ENCODE measurements at regions not wholly inside any gene's neighbourhood (a gene's known extent, or its start where the extent isn't known, plus 50 kb on each side); places are given as distances from the start of the nearest gene placed in this dataset.
"Not testable (repeated sequence)": the region's sequence is repeated elsewhere in the genome, so short reads cannot be mapped to it uniquely, and the experiment has no call there.

GRCh38 chr7:85805656-85806055 lies 618.8 kb upstream of the SEMA3D start:
- no peak for TF ChIP-seq CTCF (IDR thresholded peaks at IDR 0.05; ENCODE audit: low read length, missing control alignments)
- H3K4me3 ChIP-seq (replicated peaks; ENCODE audit: low read depth, low read length) = no peak overlapping the region
- DNase-seq (ENCODE audit: low read depth) = peak; percentile 8

DNA sequence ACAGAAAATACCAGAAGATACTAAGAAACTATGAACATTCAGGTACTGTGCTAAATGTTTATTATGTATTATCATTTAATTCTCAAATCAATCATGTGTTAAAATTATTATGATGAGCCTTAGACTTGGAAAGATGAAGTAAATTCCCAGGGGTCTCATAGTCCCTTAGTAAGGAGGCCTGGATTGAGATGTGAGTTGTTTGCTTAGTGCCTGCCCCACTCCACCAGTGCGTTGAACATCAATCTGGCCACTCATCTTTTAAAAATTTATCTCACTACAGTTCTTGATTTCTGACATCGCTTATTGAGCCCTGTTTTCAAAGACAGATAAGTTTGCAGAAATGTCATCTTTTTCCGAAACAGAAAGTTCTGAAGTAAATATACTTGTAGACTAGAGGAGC lies 618.4 kb upstream of the SEMA3D start:
- DNase-seq (ENCODE audit: low read depth) = no peak
- TF ChIP-seq CTCF (IDR thresholded peaks at IDR 0.05; ENCODE audit: low read length, missing control alignments) = no peak
- H3K4me3 ChIP-seq (replicated peaks; ENCODE audit: low read depth, low read length) = no peak overlapping the region

DNA sequence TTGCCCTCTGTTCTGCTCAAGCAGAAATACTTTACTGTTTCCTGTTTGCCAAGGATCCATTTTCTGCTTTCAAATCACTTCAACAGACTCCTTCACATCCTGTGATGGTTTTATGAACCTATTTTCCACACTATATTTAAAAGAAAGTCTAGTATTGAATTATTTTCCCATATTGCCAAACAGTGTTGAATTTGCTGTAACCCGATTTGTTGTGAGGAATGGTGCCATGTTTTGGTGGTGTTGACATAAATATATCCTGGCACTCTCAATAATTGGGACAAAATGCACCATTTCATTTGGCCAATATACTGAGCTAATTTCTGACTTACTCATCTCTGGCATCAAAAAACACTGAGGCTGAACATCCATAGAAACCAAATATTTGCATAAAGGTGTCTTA lies 615.4 kb upstream of the SEMA3D start:
- no peak overlapping the region for H3K4me3 ChIP-seq (replicated peaks; ENCODE audit: low read depth, low read length)
- no peak for DNase-seq (ENCODE audit: low read depth)
- no peak for TF ChIP-seq CTCF (IDR thresholded peaks at IDR 0.05; ENCODE audit: low read length, missing control alignments)

DNA sequence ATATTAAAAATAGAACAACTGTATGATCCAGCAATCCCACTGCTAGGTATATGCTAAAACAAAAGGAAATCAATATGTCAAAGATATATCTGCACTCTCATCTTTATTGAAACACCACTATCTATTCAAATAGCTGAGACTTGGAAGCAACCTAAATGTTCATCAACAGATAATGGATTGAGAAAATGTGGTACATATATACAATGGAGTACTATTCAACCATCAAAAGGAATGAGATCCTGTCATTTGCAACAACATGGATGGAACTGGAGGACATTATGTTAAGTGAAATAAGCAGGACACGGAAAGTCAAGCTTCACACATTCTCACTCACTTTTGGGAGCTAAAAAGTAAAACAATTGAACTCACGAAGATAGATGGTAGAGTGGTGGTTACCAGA lies 610.1 kb upstream of the SEMA3D start:
- TF ChIP-seq CTCF (IDR thresholded peaks at IDR 0.05; ENCODE audit: low read length, missing control alignments) = no peak
- DNase-seq (ENCODE audit: low read depth) = no peak
- no peak overlapping the region for H3K4me3 ChIP-seq (replicated peaks; ENCODE audit: low read depth, low read length)

- not testable (repeated sequence) for DNase-seq (ENCODE audit: low read depth); H3K4me3 ChIP-seq (replicated peaks; ENCODE audit: low read depth, low read length)
Observed at GRCh38 chr7:85791098-85791497, 604.2 kb upstream of the SEMA3D start.

- no peak overlapping the region for H3K4me3 ChIP-seq (replicated peaks; ENCODE audit: low read depth, low read length)
- DNase-seq (ENCODE audit: low read depth) = no peak
- no peak for TF ChIP-seq CTCF (IDR thresholded peaks at IDR 0.05; ENCODE audit: low read length, missing control alignments)
Observed at GRCh38 chr7:85781606-85782005, 594.8 kb upstream of the SEMA3D start.

DNA sequence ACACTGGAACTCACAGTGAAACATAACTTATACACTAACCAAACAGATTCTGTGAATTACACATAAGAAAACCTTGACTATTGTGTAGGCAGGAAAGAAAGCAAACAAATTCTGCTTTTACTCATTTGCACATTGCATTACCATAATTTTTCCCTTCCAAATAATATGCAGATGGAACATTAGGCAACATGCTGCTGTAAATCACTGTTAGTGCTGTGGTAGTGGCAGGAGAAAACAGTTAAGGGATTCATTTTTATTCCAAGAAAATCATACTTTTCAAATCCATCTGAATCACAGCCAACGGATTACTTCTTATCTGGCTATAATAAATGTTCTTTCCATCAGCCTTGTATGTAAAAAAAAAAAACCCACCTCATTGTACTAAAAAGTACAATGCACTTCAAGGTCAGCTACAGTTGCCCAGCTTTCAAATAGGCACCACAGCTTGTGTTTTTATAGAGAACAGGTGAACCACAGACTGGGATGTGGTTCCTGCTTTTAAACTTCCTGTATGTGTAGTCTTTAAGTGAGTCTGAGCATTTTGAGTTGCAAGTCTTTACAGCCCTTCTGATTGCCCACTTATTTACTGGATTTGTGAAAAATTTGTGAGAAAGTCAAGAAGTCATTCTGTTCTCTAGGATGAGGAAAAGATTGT lies 590.0 kb upstream of the SEMA3D start:
- no peak for TF ChIP-seq CTCF (IDR thresholded peaks at IDR 0.05; ENCODE audit: low read length, missing control alignments)
- no peak for DNase-seq (ENCODE audit: low read depth)
- H3K4me3 ChIP-seq (replicated peaks; ENCODE audit: low read depth, low read length) = no peak overlapping the region
